ENCODE measurements at regions not wholly inside any gene's neighbourhood (a gene's known extent, or its start where the extent isn't known, plus 50 kb on each side); places are given as distances from the start of the nearest gene placed in this dataset.

- ATAC-seq, result no peak
- no peak for DNase-seq (ENCODE audit: low read depth, low spot score)
- CTCF ChIA-PET, result no interaction called here
- H3K9me3 ChIP-seq (ENCODE audit: control insufficient read depth, insufficient read depth, low read depth, low read length), result no peaks in the 10 kb centered on the region
- in situ Hi-C loops (cut with HindIII; ENCODE audit: low pct_unique_long_range_greater_than_20kb, low sequenced_read_pairs) (no loop called here), intact Hi-C loops (cut with micrococcal nuclease; ENCODE audit: unreplicated experiment) (no loop called here)
- no peak for TF ChIP-seq REST (IDR thresholded peaks at IDR 0.05; ENCODE audit: insufficient read depth in 1 of 2, low read depth in 2 of 2, low read length in 1 of 2)
- TF ChIP-seq SIN3A (IDR thresholded peaks at IDR 0.05; ENCODE audit: borderline replicate concordance, insufficient read depth, low read depth, low read length), result no peak
- no peak for TF ChIP-seq POLR2AphosphoS5 (IDR thresholded peaks at IDR 0.05; ENCODE audit: low read depth, low read length)
- TF ChIP-seq CTCF (IDR thresholded peaks at IDR 0.05), result no peak
- no peak for TF ChIP-seq TCF7L2 (IDR thresholded peaks at IDR 0.05; ENCODE audit: low read depth, low read length)
- H3K27me3 ChIP-seq (ENCODE audit: control insufficient read depth, insufficient read depth, low read length), result 0 out of 2 replicates have a peak, but pooled peaks cover 3% of the 10 kb centered on the region
- no peak overlapping the region for H3K4me3 ChIP-seq (ENCODE audit: low read depth in 2 of 2, low read length in 2 of 2)
- H3K27ac ChIP-seq (ENCODE audit: low read length), result no peak overlapping the region
- no TSS peak for BruUV-seq (replicated peaks)
- H3K36me3 ChIP-seq (ENCODE audit: control insufficient read depth, insufficient read depth, low read length), result no peaks in the 10 kb centered on the region
- no peaks in the 10 kb centered on the region for H3K4me1 ChIP-seq (ENCODE audit: control insufficient read depth, insufficient read depth, low read length)
- POLR2A ChIA-PET, result no interaction called here
Observed at GRCh38 chr5:133751846-133752245, 139.5 kb upstream of the FSTL4 start.

GRCh38 chr5:133751421-133751820 lies 139.1 kb upstream of the FSTL4 start:
- POLR2A ChIA-PET, result no interaction called here
- H3K4me3 ChIP-seq (ENCODE audit: low read depth in 2 of 2, low read length in 2 of 2), result no peak overlapping the region
- ATAC-seq (no peak), DNase-seq (ENCODE audit: low read depth, low spot score) (no peak)
- TF ChIP-seq SIN3A (IDR thresholded peaks at IDR 0.05; ENCODE audit: borderline replicate concordance, insufficient read depth, low read depth, low read length) (no peak), TCF7L2 (IDR thresholded peaks at IDR 0.05; ENCODE audit: low read depth, low read length) (no peak), REST (IDR thresholded peaks at IDR 0.05; ENCODE audit: insufficient read depth in 1 of 2, low read depth in 2 of 2, low read length in 1 of 2) (no peak), CTCF (IDR thresholded peaks at IDR 0.05) (no peak), POLR2AphosphoS5 (IDR thresholded peaks at IDR 0.05; ENCODE audit: low read depth, low read length) (no peak)
- no peaks in the 10 kb centered on the region for H3K9me3 ChIP-seq (ENCODE audit: control insufficient read depth, insufficient read depth, low read depth, low read length)
- no TSS peak for BruUV-seq (replicated peaks)
- H3K4me1 ChIP-seq (ENCODE audit: control insufficient read depth, insufficient read depth, low read length), result no peaks in the 10 kb centered on the region
- no peaks in the 10 kb centered on the region for H3K36me3 ChIP-seq (ENCODE audit: control insufficient read depth, insufficient read depth, low read length)
- CTCF ChIA-PET, result no interaction called here
- in situ Hi-C loops (cut with HindIII; ENCODE audit: low pct_unique_long_range_greater_than_20kb, low sequenced_read_pairs), result no loop called here
- H3K27ac ChIP-seq (ENCODE audit: low read length), result no peak overlapping the region
- intact Hi-C loops (cut with micrococcal nuclease; ENCODE audit: unreplicated experiment), result no loop called here
- H3K27me3 ChIP-seq (ENCODE audit: control insufficient read depth, insufficient read depth, low read length), result 0 out of 2 replicates have a peak, but pooled peaks cover 3% of the 10 kb centered on the region

Measured in Panc1 (cell line).